Endothelial cell of umbilical vein (primary cell): ENCODE measurements at regions not wholly inside any gene's neighbourhood (a gene's known extent, or its start where the extent isn't known, plus 50 kb on each side); places are given as distances from the start of the nearest gene placed in this dataset.

Experiments used
- BruUV-seq: library from RNA; stranded (reverse); fragments of 400-500 nt; replicated peaks from 2 replicates; lab custom pipeline; 2021; lab: Mats Ljungman, UMichigan
- CTCF ChIA-PET: fragments of 300-600, 350-600 bp; sonication (Branson Sonifier 250); formaldehyde crosslinking; loops from one replicate; lab custom pipeline; 2021; ENCODE audit warnings: antibody characterized with exemption, inconsistent platforms; lab: Charles Lee
- POLR2A ChIA-PET: fragments of 300-600, 350-600 bp; sonication (Branson Sonifier 250); formaldehyde crosslinking; loops from one replicate; lab custom pipeline; 2021; ENCODE audit warnings: antibody characterized with exemption, inconsistent platforms; lab: Charles Lee
- DNase-seq: peaks from one replicate; pipeline ENCODE4 v3.0.0-alpha.2; 2011; ENCODE audit warnings: low read depth, low spot score
- FAIRE-seq: peaks from 2 replicates; lab custom pipeline; 2011; peaks lifted over from hg19 to GRCh38; lab: Jason Lieb, UNC
- H2AFZ ChIP-seq: 2 replicates; pipeline ENCODE4 v1.6.0; 2012; ENCODE audit warnings: low read depth, low read length, control low read depth, inconsistent platforms
- H3K27ac ChIP-seq: 2 replicates; pipeline ENCODE4 v1.5.1; 2011; ENCODE audit warnings: low read depth, mild to moderate bottlenecking, control low read depth, low read length, moderate library complexity; ENCODE audit not compliant: insufficient read depth
- H3K27me3 ChIP-seq, 2 experiments: 2 replicates each; pipeline versions ENCODE4 v1.6.0 to v1.6.1; 2011; ENCODE audit warnings: low read length in 2 of 2, mixed read lengths in 1 of 2; ENCODE audit not compliant: control insufficient read depth in 2 of 2, insufficient read depth in 2 of 2
- H3K36me3 ChIP-seq, 2 experiments: 2 replicates in 1 of 2; 3 replicates in 1 of 2; pipeline ENCODE4 v1.5.1; 2011; ENCODE audit warnings: low read length in 2 of 2, mild to moderate bottlenecking in 1 of 2, moderate library complexity in 1 of 2; ENCODE audit not compliant: control insufficient read depth in 2 of 2, insufficient read depth in 2 of 2; ENCODE audit errors: extremely low read depth in 1 of 2
- H3K4me1 ChIP-seq: 3 replicates; pipeline ENCODE4 v1.5.1; 2011; ENCODE audit warnings: mild to moderate bottlenecking, low read length; ENCODE audit not compliant: control insufficient read depth, insufficient read depth; ENCODE audit errors: extremely low read depth
- H3K4me2 ChIP-seq: 2 replicates; pipeline ENCODE4 v1.6.1; 2011; ENCODE audit warnings: low read length, control low read depth, mixed read lengths; ENCODE audit not compliant: insufficient read depth
- H3K4me3 ChIP-seq, 3 experiments: fragments of 200-600 bp in 1 of 3; sonication (generic), shearing (Covaris generic) in 1 of 3; replicated peaks in 1 of 3; 2 replicates each; pipeline ENCODE4 v1.5.1; 2011 to 2016; ENCODE audit warnings: control low read depth in 3 of 3, low read length in 3 of 3, mild to moderate bottlenecking in 2 of 3, inconsistent platforms in 1 of 3, low read depth in 1 of 3, moderate library complexity in 1 of 3; ENCODE audit not compliant: insufficient read depth in 1 of 3
- H3K79me2 ChIP-seq: 2 replicates; pipeline ENCODE4 v1.6.0; 2012; ENCODE audit warnings: low read length, inconsistent platforms; ENCODE audit not compliant: control insufficient read depth, insufficient read depth
- H3K9ac ChIP-seq: replicated peaks from 2 replicates; pipeline ENCODE3; 2011; ENCODE audit warnings: low read length, control low read depth; ENCODE audit not compliant: insufficient read depth; ENCODE audit errors: extremely low read depth
- H3K9me1 ChIP-seq: replicated peaks from 3 replicates; pipeline ENCODE4 v1.6.0; 2011; ENCODE audit warnings: mild to moderate bottlenecking, low read length; ENCODE audit not compliant: control insufficient read depth, insufficient read depth; ENCODE audit errors: extremely low read depth
- H3K9me3 ChIP-seq: replicated peaks from 2 replicates; pipeline ENCODE4 v1.5.1; 2012; ENCODE audit warnings: low read length, inconsistent platforms; ENCODE audit not compliant: control insufficient read depth, insufficient read depth
- H4K20me1 ChIP-seq: replicated peaks from 2 replicates; pipeline ENCODE3; 2011; ENCODE audit warnings: mild to moderate bottlenecking, low read length; ENCODE audit not compliant: control insufficient read depth, insufficient read depth; ENCODE audit errors: extremely low read depth
- CTCF ChIP-seq, 2 donors: IDR thresholded peaks; 1 replicate in 1 of 2; 2 replicates in 1 of 2; pipeline ENCODE4 v1.5.1; 2011; ENCODE audit warnings: low read length in 2 of 2, mild to moderate bottlenecking in 2 of 2, moderate library complexity in 2 of 2, control low read depth in 1 of 2, inconsistent platforms in 1 of 2, low read depth in 1 of 2; ENCODE audit not compliant: insufficient read depth in 1 of 2; ENCODE audit errors: extremely low read depth in 1 of 2
- EZH2 ChIP-seq: IDR thresholded peaks from 2 replicates; pipeline ENCODE4 v1.6.1; 2012; ENCODE audit warnings: borderline replicate concordance, low read depth, mild to moderate bottlenecking, moderate library complexity, low read length, inconsistent platforms; ENCODE audit not compliant: severe bottlenecking
- FOS ChIP-seq: IDR thresholded peaks from 2 replicates; pipeline ENCODE4 v1.6.1; 2011; ENCODE audit warnings: mild to moderate bottlenecking, low read length, moderate library complexity, borderline replicate concordance; ENCODE audit not compliant: insufficient read depth
- GATA2 ChIP-seq: IDR thresholded peaks from 2 replicates; pipeline ENCODE4 v1.7.0; 2011; ENCODE audit warnings: low read depth, mild to moderate bottlenecking, moderate library complexity, mixed read lengths, low read length; ENCODE audit not compliant: insufficient read length, insufficient read depth
- JUN ChIP-seq: IDR thresholded peaks from 2 replicates; pipeline ENCODE4 v1.6.1; 2011; ENCODE audit warnings: borderline replicate concordance, low read depth; ENCODE audit not compliant: insufficient read length, insufficient read depth
- MAX ChIP-seq: IDR thresholded peaks from 2 replicates; pipeline ENCODE4 v1.6.1; 2011; ENCODE audit not compliant: insufficient read depth, insufficient read length
- MYC ChIP-seq: IDR thresholded peaks from one replicate; pipeline ENCODE4 v1.6.1; 2011; ENCODE audit warnings: mild to moderate bottlenecking, low read depth, low read length
- POLR2A ChIP-seq: IDR thresholded peaks from 2 replicates; pipeline ENCODE4 v1.6.1; 2012; ENCODE audit warnings: low read depth, mild to moderate bottlenecking, control low read depth, low read length
- POLR2AphosphoS5 ChIP-seq: IDR thresholded peaks from 2 replicates; pipeline ENCODE4 v1.6.1; 2012; ENCODE audit warnings: low read depth, mild to moderate bottlenecking, control low read depth, low read length, moderate library complexity; ENCODE audit not compliant: insufficient read depth
- dilution Hi-C: fragments of 300-500 bp; cut with MboI; formaldehyde crosslinking; loops from one replicate; pipeline ENCODE4 v1.15.0; 2019; ENCODE audit warnings: low sequenced_read_pairs; ENCODE audit not compliant: extremely low pct_ligation_motif_present
- intact Hi-C: fragments of 100-400 bp; cut with micrococcal nuclease; formaldehyde crosslinking; loops from one replicate; pipeline ENCODE4 v1.10.0; 2022

GRCh38 chr1:215380566-215380965, 186.5 kb upstream of the KCTD3 start:
- Histone ChIP-seq H3K27me3 (no peaks in the 10 kb centered on the region), H3K4me3 (no peak overlapping the region), H3K27ac (no peak overlapping the region), H3K36me3 (no peaks in the 10 kb centered on the region), H4K20me1 (no peaks in the 10 kb centered on the region), H2AFZ (no peak overlapping the region), H3K9me3 (no peaks in the 10 kb centered on the region), H3K79me2 (no peaks in the 10 kb centered on the region), H3K4me1 (no peaks in the 10 kb centered on the region), H3K4me2 (no peak overlapping the region), H3K9me1 (no peaks in the 10 kb centered on the region), H3K9ac (no peak overlapping the region)
- ChIA-PET CTCF (no interaction called here), POLR2A (no interaction called here)
- BruUV-seq = no TSS peak
- DNase-seq (no peak), FAIRE-seq (no peak)
- dilution Hi-C loops (no loop called here), intact Hi-C loops (no loop called here)
- no peak for TF ChIP-seq JUN
- no peak for TF ChIP-seq EZH2
- no peak for TF ChIP-seq CTCF (IDR thresholded peaks at IDR 0.05; ENCODE audit: extremely low read depth in 1 of 2, insufficient read depth in 1 of 2, low read depth in 1 of 2, low read length in 2 of 2)
- no peak for TF ChIP-seq POLR2A
- no peak for TF ChIP-seq MYC
- TF ChIP-seq FOS = no peak
- no peak for TF ChIP-seq GATA2
- no peak for TF ChIP-seq MAX
- TF ChIP-seq POLR2AphosphoS5 = no peak
